ENCODE measurements at regions not wholly inside any gene's neighbourhood (a gene's known extent, or its start where the extent isn't known, plus 50 kb on each side); places are given as distances from the start of the nearest gene placed in this dataset.

- Mint-ChIP-seq H3K4me1 (ENCODE audit: low read depth) (no peaks in the 10 kb centered on the region), H3K36me3 (ENCODE audit: insufficient read depth) (no peaks in the 10 kb centered on the region), H3K27me3 (no peaks in the 10 kb centered on the region), H3K9me3 (ENCODE audit: low read depth) (no peaks in the 10 kb centered on the region), H3K27ac (no peak overlapping the region), H3K4me3 (ENCODE audit: low read depth) (no peak overlapping the region)
- DNase-seq (ENCODE audit: low spot score, unreplicated experiment), result peak; percentile 22
- TF ChIP-seq CTCF (IDR thresholded peaks at IDR 0.05; ENCODE audit: unreplicated experiment), result peak; percentile 88
Observed at GRCh38 chr14:40417777-40418401, 985.7 kb upstream of the FBXO33 start.

- Mint-ChIP-seq H3K4me3 (ENCODE audit: low read depth) (no peak overlapping the region), H3K4me1 (ENCODE audit: low read depth) (no peaks in the 10 kb centered on the region), H3K27me3 (no peaks in the 10 kb centered on the region), H3K9me3 (ENCODE audit: low read depth) (no peaks in the 10 kb centered on the region), H3K36me3 (ENCODE audit: insufficient read depth) (no peaks in the 10 kb centered on the region), H3K27ac (no peak overlapping the region)
- no peak for TF ChIP-seq CTCF (IDR thresholded peaks at IDR 0.05; ENCODE audit: unreplicated experiment)
- DNase-seq (ENCODE audit: low spot score, unreplicated experiment), result no peak
Observed at GRCh38 chr14:40416565-40416964, 984.3 kb upstream of the FBXO33 start.

GRCh38 chr14:40414386-40414785, 982.2 kb upstream of the FBXO33 start:
- no peak overlapping the region for H3K27ac Mint-ChIP-seq
- H3K36me3 Mint-ChIP-seq (ENCODE audit: insufficient read depth), result no peaks in the 10 kb centered on the region
- peaks cover 7% of the 10 kb centered on the region for H3K9me3 Mint-ChIP-seq (ENCODE audit: low read depth)
- H3K4me3 Mint-ChIP-seq (ENCODE audit: low read depth), result no peak overlapping the region
- no peaks in the 10 kb centered on the region for H3K4me1 Mint-ChIP-seq (ENCODE audit: low read depth)
- H3K27me3 Mint-ChIP-seq, result no peaks in the 10 kb centered on the region
- no peak for TF ChIP-seq CTCF (IDR thresholded peaks at IDR 0.05; ENCODE audit: unreplicated experiment)
- no peak for DNase-seq (ENCODE audit: low spot score, unreplicated experiment)

- no peak for DNase-seq (ENCODE audit: low spot score, unreplicated experiment)
- Mint-ChIP-seq H3K4me3 (ENCODE audit: low read depth) (no peak overlapping the region), H3K9me3 (ENCODE audit: low read depth) (peaks cover 13% of the 10 kb centered on the region), H3K27me3 (no peaks in the 10 kb centered on the region), H3K36me3 (ENCODE audit: insufficient read depth) (peaks cover 3% of the 10 kb centered on the region), H3K27ac (no peak overlapping the region), H3K4me1 (ENCODE audit: low read depth) (no peaks in the 10 kb centered on the region)
- no peak for TF ChIP-seq CTCF (IDR thresholded peaks at IDR 0.05; ENCODE audit: unreplicated experiment)
Observed at GRCh38 chr14:40413136-40413535, 980.9 kb upstream of the FBXO33 start.

GRCh38 chr14:40410708-40411107, 978.5 kb upstream of the FBXO33 start:
- no peak overlapping the region for H3K4me3 Mint-ChIP-seq (ENCODE audit: low read depth)
- TF ChIP-seq CTCF (IDR thresholded peaks at IDR 0.05; ENCODE audit: unreplicated experiment), result no peak
- H3K36me3 Mint-ChIP-seq (ENCODE audit: insufficient read depth), result peaks cover 4% of the 10 kb centered on the region
- no peaks in the 10 kb centered on the region for H3K4me1 Mint-ChIP-seq (ENCODE audit: low read depth)
- no peak for DNase-seq (ENCODE audit: low spot score, unreplicated experiment)
- no peaks in the 10 kb centered on the region for H3K27me3 Mint-ChIP-seq
- peaks cover 29% of the 10 kb centered on the region for H3K9me3 Mint-ChIP-seq (ENCODE audit: low read depth)
- H3K27ac Mint-ChIP-seq, result no peak overlapping the region

All from progenitor cell of endocrine pancreas (in vitro differentiated cells).